Fibroblast of lung (primary cell): ENCODE measurements at regions not wholly inside any gene's neighbourhood (a gene's known extent, or its start where the extent isn't known, plus 50 kb on each side); places are given as distances from the start of the nearest gene placed in this dataset.

Experiments used
- DNase-seq, 2 donors: peaks; one replicate each; pipeline versions ENCODE4 v3.0.0 to v3.0.0-alpha.2; 2010; ENCODE audit warnings: low read depth in 2 of 2
- H2AFZ ChIP-seq: 2 replicates; pipeline ENCODE4 v1.5.1; 2012; ENCODE audit warnings: low read length, control low read depth, inconsistent platforms
- H3K27ac ChIP-seq: 2 replicates; pipeline ENCODE4 v1.5.1; 2011; ENCODE audit warnings: low read length, control low read depth; ENCODE audit not compliant: insufficient read depth
- H3K27me3 ChIP-seq: 2 replicates; pipeline ENCODE4 v1.5.1; 2011; ENCODE audit warnings: mild to moderate bottlenecking, low read length; ENCODE audit not compliant: control insufficient read depth, insufficient read depth
- H3K36me3 ChIP-seq: 2 replicates; pipeline ENCODE4 v1.5.1; 2011; ENCODE audit warnings: low read length; ENCODE audit not compliant: control insufficient read depth, insufficient read depth
- H3K4me1 ChIP-seq: 2 replicates; pipeline ENCODE4 v1.5.1; 2011; ENCODE audit warnings: low read length; ENCODE audit not compliant: control insufficient read depth, insufficient read depth; ENCODE audit errors: extremely low read depth
- H3K4me2 ChIP-seq: 2 replicates; pipeline ENCODE4 v1.5.1; 2011; ENCODE audit warnings: low read length, control low read depth; ENCODE audit not compliant: insufficient read depth; ENCODE audit errors: extremely low read depth
- H3K4me3 ChIP-seq, 4 experiments: fragments of 200-600 bp in 1 of 4; sonication (generic) in 1 of 4; replicated peaks in 1 of 4; 2 replicates each; pipeline ENCODE4 v1.5.1; 2011 to 2016; ENCODE audit warnings: low read length in 4 of 4, low read depth in 3 of 4, mild to moderate bottlenecking in 3 of 4, control low read depth in 2 of 4, inconsistent platforms in 1 of 4, mixed read lengths in 1 of 4; ENCODE audit not compliant: insufficient read depth in 1 of 4; ENCODE audit errors: control extremely low read depth in 1 of 4
- H3K79me2 ChIP-seq: 2 replicates; pipeline ENCODE4 v1.5.1; 2012; ENCODE audit warnings: mild to moderate bottlenecking, low read length, inconsistent platforms; ENCODE audit not compliant: control insufficient read depth, insufficient read depth
- H3K9ac ChIP-seq: 2 replicates; pipeline ENCODE4 v1.5.1; 2011; ENCODE audit warnings: mild to moderate bottlenecking, low read length, control low read depth; ENCODE audit not compliant: insufficient read depth
- H3K9me3 ChIP-seq: 2 replicates; pipeline ENCODE4 v1.5.1; 2012; ENCODE audit warnings: low read depth, low read length; ENCODE audit not compliant: control insufficient read depth, insufficient read depth
- H4K20me1 ChIP-seq: 2 replicates; pipeline ENCODE4 v1.5.1; 2011; ENCODE audit warnings: low read length; ENCODE audit not compliant: control insufficient read depth, insufficient read depth; ENCODE audit errors: extremely low read depth
- CTCF ChIP-seq, 2 donors: IDR thresholded peaks in 1 of 2; conservative IDR thresholded peaks in 1 of 2; 1 replicate in 1 of 2; 2 replicates in 1 of 2; pipeline ENCODE4 v1.5.1; 2011 to 2012; ENCODE audit warnings: low read length in 2 of 2, control low read depth in 1 of 2, inconsistent platforms in 1 of 2, low read depth in 1 of 2, mild to moderate bottlenecking in 1 of 2
- EZH2 ChIP-seq: IDR thresholded peaks from 2 replicates; pipeline ENCODE4 v1.5.1; 2012; ENCODE audit warnings: low read length, control low read depth, mild to moderate bottlenecking; ENCODE audit errors: missing control alignments

GRCh38 chr13:26957182-26957581, 196.6 kb upstream of the GPR12 start:
- H3K79me2 ChIP-seq = no peaks in the 10 kb centered on the region
- H3K27ac ChIP-seq = no peak overlapping the region
- H3K9me3 ChIP-seq = no peaks in the 10 kb centered on the region
- H2AFZ ChIP-seq = no peak overlapping the region
- H3K4me2 ChIP-seq = no peak overlapping the region
- no peak overlapping the region for H3K9ac ChIP-seq
- no peaks in the 10 kb centered on the region for H3K36me3 ChIP-seq
- TF ChIP-seq EZH2 = no peak
- TF ChIP-seq CTCF (conservative IDR thresholded peaks at IDR 0.05 in 1 of 2, IDR thresholded peaks at IDR 0.05 in 1 of 2; ENCODE audit: low read depth in 1 of 2, low read length in 2 of 2) = no peak
- DNase-seq = no peak
- H3K4me1 ChIP-seq = no peaks in the 10 kb centered on the region
- H3K4me3 ChIP-seq = no peak overlapping the region
- peaks cover 33% of the 10 kb centered on the region for H3K27me3 ChIP-seq
- no peaks in the 10 kb centered on the region for H4K20me1 ChIP-seq

- H3K36me3 ChIP-seq = no peaks in the 10 kb centered on the region
- no peak overlapping the region for H2AFZ ChIP-seq
- no peaks in the 10 kb centered on the region for H3K9me3 ChIP-seq
- no peaks in the 10 kb centered on the region for H3K79me2 ChIP-seq
- no peaks in the 10 kb centered on the region for H3K4me1 ChIP-seq
- H3K27ac ChIP-seq = no peak overlapping the region
- no peak overlapping the region for H3K4me2 ChIP-seq
- no peak for DNase-seq
- H3K27me3 ChIP-seq = peaks cover 33% of the 10 kb centered on the region
- no peak overlapping the region for H3K4me3 ChIP-seq
- no peaks in the 10 kb centered on the region for H4K20me1 ChIP-seq
- no peak overlapping the region for H3K9ac ChIP-seq
- TF ChIP-seq CTCF (conservative IDR thresholded peaks at IDR 0.05 in 1 of 2, IDR thresholded peaks at IDR 0.05 in 1 of 2; ENCODE audit: low read depth in 1 of 2, low read length in 2 of 2) = no peak
- TF ChIP-seq EZH2 = no peak
These were observed 196.0 kb upstream of the GPR12 start for GRCh38 chr13:26956522-26957142.

GRCh38 chr13:26954976-26955375, 194.4 kb upstream of the GPR12 start:
- H3K9ac ChIP-seq = no peak overlapping the region
- no peak overlapping the region for H3K4me3 ChIP-seq
- no peak overlapping the region for H2AFZ ChIP-seq
- no peak for DNase-seq
- no peaks in the 10 kb centered on the region for H3K9me3 ChIP-seq
- H3K27ac ChIP-seq = no peak overlapping the region
- no peak overlapping the region for H3K4me2 ChIP-seq
- H3K79me2 ChIP-seq = no peaks in the 10 kb centered on the region
- no peak for TF ChIP-seq CTCF (conservative IDR thresholded peaks at IDR 0.05 in 1 of 2, IDR thresholded peaks at IDR 0.05 in 1 of 2; ENCODE audit: low read depth in 1 of 2, low read length in 2 of 2)
- TF ChIP-seq EZH2 = no peak
- peaks cover 26% of the 10 kb centered on the region for H3K27me3 ChIP-seq
- H3K36me3 ChIP-seq = no peaks in the 10 kb centered on the region
- no peaks in the 10 kb centered on the region for H4K20me1 ChIP-seq
- no peaks in the 10 kb centered on the region for H3K4me1 ChIP-seq
